Right renal cortex interstitium (tissue), 3 donors: ENCODE measurements at regions not wholly inside any gene's neighbourhood (a gene's known extent, or its start where the extent isn't known, plus 50 kb on each side); places are given as distances from the start of the nearest gene placed in this dataset.

ENCODE experiments used
- DNase-seq, 3 donors: peaks; one replicate each; pipeline ENCODE4 v3.0.0-alpha.2; 2013; ENCODE audit warnings: low read depth in 3 of 3, low spot score in 2 of 3

- no peak for DNase-seq
Measured at GRCh38 chr7:156167987-156168386, 355.7 kb upstream of the SHH start.

GRCh38 chr7:156167417-156167807, 355.1 kb upstream of the SHH start:
- no peak for DNase-seq

GRCh38 chr7:156166692-156167416, 354.6 kb upstream of the SHH start:
- no peak for DNase-seq

GRCh38 chr7:156163747-156164146, 351.5 kb upstream of the SHH start:
- DNase-seq: no peak

- no peak for DNase-seq
Measured at GRCh38 chr7:156162451-156162850, 350.2 kb upstream of the SHH start.

GRCh38 chr7:156160811-156161210, 348.5 kb upstream of the SHH start:
- no peak for DNase-seq

GRCh38 chr7:156158693-156159092, 346.4 kb upstream of the SHH start:
- DNase-seq: no peak

- DNase-seq: no peak
Measured at GRCh38 chr7:156158213-156158612, 345.9 kb upstream of the SHH start.

- no peak for DNase-seq
Measured at GRCh38 chr7:156157409-156158012, 345.2 kb upstream of the SHH start.

GRCh38 chr7:156156734-156157408, 344.6 kb upstream of the SHH start:
- DNase-seq: no peak

GRCh38 chr7:156155988-156156733, 343.9 kb upstream of the SHH start:
- DNase-seq: no peak

GRCh38 chr7:156153590-156153989, 341.3 kb upstream of the SHH start:
- no peak for DNase-seq

- DNase-seq: no peak
Measured at GRCh38 chr7:156152390-156152789, 340.1 kb upstream of the SHH start.

- no peak for DNase-seq
Measured at GRCh38 chr7:156151658-156152057, 339.4 kb upstream of the SHH start.

- no peak for DNase-seq
Measured at GRCh38 chr7:156151078-156151477, 338.8 kb upstream of the SHH start.

GRCh38 chr7:156148995-156149394, 336.7 kb upstream of the SHH start:
- no peak for DNase-seq

- no peak for DNase-seq
Measured at GRCh38 chr7:156148547-156148946, 336.3 kb upstream of the SHH start.

GRCh38 chr7:156147756-156148504, 335.7 kb upstream of the SHH start:
- no peak for DNase-seq

- no peak for DNase-seq
Measured at GRCh38 chr7:156147104-156147503, 334.8 kb upstream of the SHH start.

GRCh38 chr7:156145996-156146395, 333.7 kb upstream of the SHH start:
- no peak for DNase-seq

- DNase-seq: no peak
Measured at GRCh38 chr7:156145184-156145583, 332.9 kb upstream of the SHH start.
